ENCODE measurements at regions not wholly inside any gene's neighbourhood (a gene's known extent, or its start where the extent isn't known, plus 50 kb on each side); places are given as distances from the start of the nearest gene placed in this dataset.

GRCh38 chr12:4858386-4858785, 51.3 kb upstream of the KCNA1 start:
- no peak overlapping the region for H3K27ac ChIP-seq
- H4K20me1 ChIP-seq (ENCODE audit: insufficient read depth, poor library complexity, severe bottlenecking), result no peaks in the 10 kb centered on the region
- H3K9me3 ChIP-seq (ENCODE audit: low read depth), result no peaks in the 10 kb centered on the region
- WGBS (ENCODE audit: low lambda C conversion rate, missing lambda C conversion rate), result 8% methylated on average over 9 of the region's 9 CpGs
- H3K4me3 ChIP-seq, result no peak overlapping the region
- H3K36me3 ChIP-seq (replicated peaks; ENCODE audit: insufficient read depth, low read depth), result no peaks in the 10 kb centered on the region
- H3K27me3 ChIP-seq, result peaks cover 35% of the 10 kb centered on the region
- H2AFZ ChIP-seq, result no peak overlapping the region
- no peaks in the 10 kb centered on the region for H3K79me2 ChIP-seq
- H3K4me2 ChIP-seq, result peak overlapping the region; percentile 82
- no peak for TF ChIP-seq EZH2phosphoT487 (IDR thresholded peaks at IDR 0.05; ENCODE audit: low read depth, severe bottlenecking, unreplicated experiment)
- peak; percentile 60 for DNase-seq (ENCODE audit: low spot score)
- H3K4me1 ChIP-seq (ENCODE audit: insufficient read depth), result peaks cover 9% of the 10 kb centered on the region
- no peaks in the 10 kb centered on the region for H3K9me2 ChIP-seq (replicated peaks; ENCODE audit: insufficient read depth)

GRCh38 chr12:4859478-4860210, 50.1 kb upstream of the KCNA1 start:
- H3K27me3 ChIP-seq, result peaks cover 39% of the 10 kb centered on the region
- H4K20me1 ChIP-seq (ENCODE audit: insufficient read depth, poor library complexity, severe bottlenecking), result no peaks in the 10 kb centered on the region
- DNase-seq (ENCODE audit: low spot score), result no peak
- no peaks in the 10 kb centered on the region for H3K36me3 ChIP-seq (replicated peaks; ENCODE audit: insufficient read depth, low read depth)
- TF ChIP-seq EZH2 (IDR thresholded peaks at IDR 0.05; ENCODE audit: borderline replicate concordance) (no peak), CTCF (IDR thresholded peaks at IDR 0.05; ENCODE audit: poor library complexity) (no peak), EZH2phosphoT487 (IDR thresholded peaks at IDR 0.05; ENCODE audit: low read depth, severe bottlenecking, unreplicated experiment) (no peak)
- H3K4me2 ChIP-seq, result no peak overlapping the region
- no peaks in the 10 kb centered on the region for H3K9me3 ChIP-seq (ENCODE audit: low read depth)
- H3K4me1 ChIP-seq (ENCODE audit: insufficient read depth), result peaks cover 9% of the 10 kb centered on the region
- H3K9me2 ChIP-seq (replicated peaks; ENCODE audit: insufficient read depth), result no peaks in the 10 kb centered on the region
- H2AFZ ChIP-seq, result no peak overlapping the region
- H3K4me3 ChIP-seq, result no peak overlapping the region
- no peak overlapping the region for H3K27ac ChIP-seq
- no peaks in the 10 kb centered on the region for H3K79me2 ChIP-seq
- WGBS (ENCODE audit: low lambda C conversion rate, missing lambda C conversion rate), result 87% methylated on average over 8 of the region's 8 CpGs
